ENCODE measurements at regions not wholly inside any gene's neighbourhood (a gene's known extent, or its start where the extent isn't known, plus 50 kb on each side); places are given as distances from the start of the nearest gene placed in this dataset.

DNA sequence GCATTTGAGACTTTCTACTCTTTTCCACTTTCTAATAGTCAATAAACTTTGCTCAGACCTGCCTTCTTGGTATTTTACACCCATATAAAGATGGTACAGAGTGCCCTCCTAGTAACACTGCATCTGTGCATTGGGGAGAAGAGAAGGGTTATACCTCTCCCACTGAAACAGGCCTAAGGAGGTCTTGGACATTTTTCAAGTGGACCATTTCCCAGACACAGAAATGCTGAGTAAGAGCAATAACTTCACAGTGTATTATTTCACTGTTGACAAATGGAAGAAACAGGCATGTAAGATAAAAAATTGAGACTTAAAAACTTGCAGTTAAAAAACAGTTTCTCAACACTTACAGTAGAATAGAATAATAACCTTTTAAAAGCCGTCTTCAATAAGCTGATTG, 1224.0 kb upstream of the CDH18 start:
- no peak for TF ChIP-seq POLR2A (IDR thresholded peaks at IDR 0.05)
- TF ChIP-seq, protein P1, sequence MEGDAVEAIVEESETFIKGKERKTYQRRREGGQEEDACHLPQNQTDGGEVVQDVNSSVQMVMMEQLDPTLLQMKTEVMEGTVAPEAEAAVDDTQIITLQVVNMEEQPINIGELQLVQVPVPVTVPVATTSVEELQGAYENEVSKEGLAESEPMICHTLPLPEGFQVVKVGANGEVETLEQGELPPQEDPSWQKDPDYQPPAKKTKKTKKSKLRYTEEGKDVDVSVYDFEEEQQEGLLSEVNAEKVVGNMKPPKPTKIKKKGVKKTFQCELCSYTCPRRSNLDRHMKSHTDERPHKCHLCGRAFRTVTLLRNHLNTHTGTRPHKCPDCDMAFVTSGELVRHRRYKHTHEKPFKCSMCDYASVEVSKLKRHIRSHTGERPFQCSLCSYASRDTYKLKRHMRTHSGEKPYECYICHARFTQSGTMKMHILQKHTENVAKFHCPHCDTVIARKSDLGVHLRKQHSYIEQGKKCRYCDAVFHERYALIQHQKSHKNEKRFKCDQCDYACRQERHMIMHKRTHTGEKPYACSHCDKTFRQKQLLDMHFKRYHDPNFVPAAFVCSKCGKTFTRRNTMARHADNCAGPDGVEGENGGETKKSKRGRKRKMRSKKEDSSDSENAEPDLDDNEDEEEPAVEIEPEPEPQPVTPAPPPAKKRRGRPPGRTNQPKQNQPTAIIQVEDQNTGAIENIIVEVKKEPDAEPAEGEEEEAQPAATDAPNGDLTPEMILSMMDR (IDR thresholded peaks at IDR 0.05), result no peak

Data from testis (tissue), 2 donors.